HL-60 (cell line): ENCODE measurements at regions not wholly inside any gene's neighbourhood (a gene's known extent, or its start where the extent isn't known, plus 50 kb on each side); places are given as distances from the start of the nearest gene placed in this dataset.

Source experiments
- CTCF ChIP-seq: IDR thresholded peaks from one replicate; pipeline ENCODE4 v1.5.1; 2011; ENCODE audit warnings: low read length, control low read depth, inconsistent platforms; ENCODE audit not compliant: insufficient read depth
- GABPA ChIP-seq: IDR thresholded peaks from 2 replicates; pipeline ENCODE4 v1.6.1; 2012; ENCODE audit warnings: low read depth
- POLR2AphosphoS5 ChIP-seq: IDR thresholded peaks from 2 replicates; pipeline ENCODE4 v1.6.1; 2012; ENCODE audit warnings: low read depth
- REST ChIP-seq: IDR thresholded peaks from 2 replicates; pipeline ENCODE4 v1.6.1; 2012; ENCODE audit warnings: low read depth; ENCODE audit not compliant: insufficient replicate concordance
- SPI1 ChIP-seq: IDR thresholded peaks from 2 replicates; pipeline ENCODE4 v1.6.1; 2012; ENCODE audit warnings: low read depth, mild to moderate bottlenecking, borderline replicate concordance

- TF ChIP-seq CTCF (no peak), POLR2AphosphoS5 (no peak), GABPA (no peak), REST (no peak), SPI1 (no peak)
Measured at GRCh38 chr12:87671757-87672156, 357.4 kb downstream of the C12orf50 start.
